H1 (cell line): ENCODE measurements at regions not wholly inside any gene's neighbourhood (a gene's known extent, or its start where the extent isn't known, plus 50 kb on each side); places are given as distances from the start of the nearest gene placed in this dataset.

ENCODE experiments used
- EGR1 ChIP-seq: IDR thresholded peaks from 2 replicates; pipeline ENCODE4 v1.6.1; 2011; ENCODE audit warnings: low read depth, low read length, borderline replicate concordance
- TF ChIP-seq, protein P1 (sequence below): IDR thresholded peaks from 2 replicates; pipeline ENCODE4 v1.6.1; 2012; ENCODE audit warnings: low read length, inconsistent platforms

- no peak for TF ChIP-seq EGR1
- TF ChIP-seq, protein P1, sequence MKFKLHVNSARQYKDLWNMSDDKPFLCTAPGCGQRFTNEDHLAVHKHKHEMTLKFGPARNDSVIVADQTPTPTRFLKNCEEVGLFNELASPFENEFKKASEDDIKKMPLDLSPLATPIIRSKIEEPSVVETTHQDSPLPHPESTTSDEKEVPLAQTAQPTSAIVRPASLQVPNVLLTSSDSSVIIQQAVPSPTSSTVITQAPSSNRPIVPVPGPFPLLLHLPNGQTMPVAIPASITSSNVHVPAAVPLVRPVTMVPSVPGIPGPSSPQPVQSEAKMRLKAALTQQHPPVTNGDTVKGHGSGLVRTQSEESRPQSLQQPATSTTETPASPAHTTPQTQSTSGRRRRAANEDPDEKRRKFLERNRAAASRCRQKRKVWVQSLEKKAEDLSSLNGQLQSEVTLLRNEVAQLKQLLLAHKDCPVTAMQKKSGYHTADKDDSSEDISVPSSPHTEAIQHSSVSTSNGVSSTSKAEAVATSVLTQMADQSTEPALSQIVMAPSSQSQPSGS, result no peak
Observed at GRCh38 chr2:41686156-41686555, 361.7 kb upstream of the PKDCC start (continued).
